ENCODE measurements at regions not wholly inside any gene's neighbourhood (a gene's known extent, or its start where the extent isn't known, plus 50 kb on each side); places are given as distances from the start of the nearest gene placed in this dataset.
A peak's percentile ranks its signal among the peaks of the same experiment; 100 is the strongest.

DNA sequence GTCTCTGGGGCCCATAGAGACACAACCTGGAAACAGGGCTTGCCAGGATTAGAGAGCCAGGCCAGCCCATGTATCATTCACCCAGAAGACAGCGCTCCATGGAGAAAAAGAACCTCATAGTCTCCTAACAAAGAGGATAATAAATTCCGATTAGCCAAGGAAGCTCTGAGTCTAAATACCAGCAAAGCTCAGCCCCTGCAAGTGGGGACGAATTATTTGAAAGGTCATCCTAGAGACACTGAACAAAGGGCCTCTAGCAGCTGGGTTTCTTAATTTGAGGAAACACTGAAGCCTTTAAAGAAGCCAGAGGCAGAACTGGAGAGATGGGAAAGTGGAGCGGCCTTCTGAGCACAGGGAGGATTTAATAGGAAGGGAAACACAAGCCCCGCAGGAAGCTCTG is 287.1 kb upstream of the ZNF462 start:
- no peak for DNase-seq

DNA sequence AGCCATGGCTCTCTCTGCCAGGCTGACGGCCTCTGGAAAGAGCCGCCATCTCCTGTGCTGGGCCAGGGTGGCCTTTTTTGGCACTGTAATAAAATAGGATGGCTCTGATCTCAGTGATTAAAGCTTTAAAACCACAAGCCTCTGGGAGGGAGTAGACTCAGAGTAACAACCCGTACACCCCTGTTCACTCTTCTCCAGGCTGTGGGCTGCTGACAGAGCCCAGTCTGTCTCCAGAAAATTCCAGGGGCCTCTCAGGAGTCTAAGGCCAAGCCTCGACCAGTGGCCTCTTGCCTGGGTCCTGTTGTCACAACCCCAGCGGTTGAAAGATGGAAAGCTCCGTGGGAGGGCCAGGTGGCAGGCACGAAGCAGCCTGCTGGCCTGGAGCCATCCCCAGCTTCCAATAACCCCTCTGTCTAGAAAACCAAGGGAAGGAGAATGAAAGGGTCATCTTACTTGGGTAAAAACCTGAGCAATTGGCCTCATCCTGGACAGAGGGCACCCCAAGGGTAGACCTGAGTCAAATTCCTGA is 286.7 kb upstream of the ZNF462 start:
- DNase-seq, result no peak

DNA sequence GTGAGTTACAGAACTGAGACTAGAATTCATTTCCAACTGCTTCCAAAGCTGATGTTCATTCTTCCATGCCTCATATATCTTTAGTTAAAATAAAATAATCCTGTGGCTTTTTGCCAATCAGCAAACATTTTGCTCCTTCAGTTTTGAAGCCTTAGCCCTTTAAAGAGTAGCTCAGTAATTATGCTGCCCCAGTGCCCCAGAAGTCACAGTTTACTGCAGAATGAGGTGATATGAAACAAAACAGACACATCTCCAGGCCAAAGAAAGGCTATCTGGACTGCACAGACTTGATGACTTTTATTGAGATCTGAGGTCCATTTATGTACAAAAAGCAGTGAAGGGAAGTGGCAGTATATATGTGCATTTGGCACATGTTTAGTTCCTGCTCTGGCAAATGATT is 285.8 kb upstream of the ZNF462 start:
- DNase-seq, result no peak

DNA sequence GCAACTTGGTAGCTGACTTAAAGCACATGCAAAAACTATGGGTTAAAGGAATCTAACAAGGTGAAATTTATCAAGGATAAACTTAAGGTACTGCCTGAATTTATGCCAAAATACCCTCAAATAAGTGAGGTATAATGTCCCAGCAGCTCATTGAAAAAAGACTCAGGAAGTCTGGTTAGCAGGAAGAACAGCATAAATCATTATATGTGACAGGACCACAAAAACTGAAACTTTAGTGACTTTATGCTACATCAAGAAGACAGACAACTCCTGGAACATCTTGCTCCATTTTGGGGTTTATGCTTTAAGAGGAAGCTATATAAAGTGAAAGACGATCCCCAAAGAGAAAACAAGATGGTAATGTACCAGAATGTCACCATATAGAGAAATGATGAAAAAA is 282.4 kb upstream of the ZNF462 start:
- DNase-seq, result no peak

DNA sequence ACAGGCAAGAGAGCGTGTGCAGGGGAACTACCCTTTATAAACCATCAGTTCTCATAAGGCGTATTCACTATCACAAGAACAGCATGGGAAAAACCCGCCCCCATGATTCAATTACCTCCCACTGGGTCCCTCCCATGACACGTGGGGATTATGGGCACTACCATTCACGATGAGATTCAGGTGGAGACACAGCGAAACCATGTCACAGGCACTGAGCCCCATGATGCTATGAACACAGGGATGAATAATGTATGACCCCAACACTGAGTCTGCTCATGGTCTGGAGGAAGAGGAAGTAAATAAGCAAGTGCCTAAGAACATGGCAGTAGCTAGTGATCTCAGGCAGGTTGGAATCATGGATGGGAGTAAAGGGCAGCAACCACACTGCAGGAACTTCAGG is 281.0 kb upstream of the ZNF462 start:
- DNase-seq, result no peak

DNA sequence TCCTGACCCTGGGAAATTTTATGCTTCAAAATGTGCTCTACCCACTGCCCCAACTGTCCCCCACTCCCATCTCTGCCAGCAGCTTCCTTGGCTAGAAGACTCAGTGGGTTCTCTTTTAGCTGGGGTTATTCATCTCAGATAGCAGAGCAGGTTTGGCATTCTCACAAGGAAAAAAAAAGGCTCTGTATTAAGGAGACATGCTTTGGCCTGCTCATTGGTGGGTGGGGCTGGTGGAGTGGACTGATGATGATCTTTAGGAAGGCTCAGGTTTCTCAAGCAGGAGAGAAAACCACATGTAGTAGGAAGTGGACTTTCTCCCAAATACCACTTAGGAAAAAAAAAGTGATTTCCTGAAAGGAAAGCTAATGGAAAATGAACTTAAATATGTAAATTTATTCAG is 279.2 kb upstream of the ZNF462 start:
- no peak for DNase-seq

DNA sequence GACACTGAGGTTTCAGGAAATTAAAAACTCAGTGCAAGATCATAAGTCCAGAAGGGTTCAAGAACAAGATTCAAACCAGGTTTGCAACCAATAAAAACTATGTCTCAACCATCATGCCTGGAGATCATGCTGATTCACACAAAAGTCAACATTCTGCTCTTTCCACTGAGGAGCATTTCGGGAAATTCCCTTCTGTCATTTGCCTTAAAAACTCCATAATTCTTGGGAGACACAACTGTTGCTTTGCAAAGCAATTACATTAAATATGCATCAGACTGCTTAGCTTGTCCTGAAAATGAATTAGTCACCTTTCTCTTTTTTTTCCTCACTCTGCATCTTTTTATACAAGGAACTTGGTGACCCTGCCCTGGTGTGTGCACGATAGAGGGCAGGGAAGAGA is 275.9 kb upstream of the ZNF462 start:
- DNase-seq, result no peak

DNA sequence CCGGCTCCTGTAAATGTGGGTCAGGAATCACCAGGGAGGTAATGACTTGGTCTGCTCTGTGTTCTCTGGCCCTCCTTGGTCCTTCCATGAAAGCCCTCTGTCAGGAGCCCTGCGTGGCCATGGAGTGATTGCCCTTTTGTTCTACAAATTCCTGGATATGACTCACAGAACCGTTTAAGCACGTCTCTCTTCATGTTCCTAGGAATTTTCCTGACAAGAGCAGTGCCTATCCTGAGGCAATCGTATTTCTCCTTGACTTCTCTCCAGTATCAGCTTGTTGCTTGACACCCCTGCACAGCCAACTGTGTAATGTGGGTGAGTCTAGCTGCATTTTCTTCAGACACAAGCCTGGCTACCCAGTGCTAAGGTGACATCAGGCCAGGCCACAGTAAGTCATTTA is 274.3 kb upstream of the ZNF462 start:
- DNase-seq, result no peak

DNA sequence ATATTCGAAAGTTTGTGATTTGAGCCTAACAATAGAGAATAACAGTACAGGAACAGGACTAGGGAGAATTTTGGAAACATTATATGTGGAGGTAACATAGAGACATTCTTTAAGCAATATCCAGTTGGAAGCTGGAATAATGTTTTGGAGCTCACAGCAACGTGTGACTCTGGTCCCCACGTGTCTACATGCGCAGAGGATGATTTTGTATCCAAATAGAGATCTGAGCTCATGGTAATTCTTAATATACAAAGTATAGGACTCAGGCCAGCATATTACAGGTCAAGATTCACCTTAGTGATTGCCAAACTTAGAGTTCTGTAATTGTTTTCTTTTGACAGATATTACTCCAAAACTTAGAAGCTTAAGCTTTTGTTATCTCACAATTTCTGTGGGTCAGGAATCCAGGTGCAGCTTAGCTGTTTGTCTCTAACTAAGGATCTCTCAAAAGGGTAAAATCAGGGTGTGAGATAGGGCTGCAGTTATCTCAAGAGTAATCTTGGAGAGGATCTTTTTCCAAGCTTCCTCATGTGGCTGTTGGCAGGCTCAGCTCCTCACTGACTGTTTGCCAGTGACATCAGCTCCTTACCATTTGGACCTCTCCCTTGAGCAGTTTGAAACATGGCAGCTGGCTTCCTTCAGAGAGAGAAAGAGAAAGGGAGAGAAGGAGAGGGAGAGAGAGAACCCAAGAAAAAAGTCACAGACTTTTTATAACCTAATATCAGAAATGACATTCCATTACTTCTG is 272.0 kb upstream of the ZNF462 start:
- no peak for DNase-seq

DNA sequence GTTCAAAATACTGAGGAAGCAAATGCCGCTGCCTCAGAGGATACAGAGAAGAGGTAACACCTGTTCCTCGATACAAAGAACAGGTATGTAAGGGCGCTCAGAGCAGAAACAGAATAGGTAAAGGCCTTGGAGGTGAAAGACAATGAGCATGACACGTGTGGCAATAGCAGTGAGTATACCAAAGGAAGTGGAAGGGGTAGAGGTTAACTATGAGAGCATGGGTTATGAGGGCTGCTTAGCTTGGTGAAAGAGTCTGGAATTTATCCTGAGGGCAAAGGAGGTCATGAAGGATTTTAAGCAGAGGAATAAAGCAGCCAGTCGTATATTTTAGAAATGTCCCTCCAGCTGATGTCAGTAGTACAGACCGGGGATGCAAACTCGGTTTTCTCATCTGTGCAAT is 269.8 kb upstream of the ZNF462 start:
- no peak for DNase-seq

DNA sequence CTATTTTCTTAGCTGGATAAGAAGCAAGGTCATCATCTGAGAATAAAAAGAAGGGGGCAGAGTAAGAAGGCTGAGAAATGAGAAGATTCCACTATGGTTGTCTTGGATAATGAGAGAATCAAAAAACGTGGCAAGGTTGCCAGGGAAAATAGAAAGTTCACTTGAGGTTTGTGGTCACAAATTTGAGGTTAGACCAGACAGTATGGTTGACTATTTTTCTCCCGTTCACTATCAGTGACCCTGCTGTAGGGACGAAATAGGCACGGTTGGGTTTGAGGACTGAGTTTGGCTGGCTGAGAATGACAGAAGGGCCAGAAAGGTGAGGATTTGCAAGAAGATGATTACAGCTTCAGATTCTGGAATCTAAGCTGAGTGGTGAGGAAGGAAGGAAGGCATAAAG is 266.0 kb upstream of the ZNF462 start:
- DNase-seq, result no peak

DNA sequence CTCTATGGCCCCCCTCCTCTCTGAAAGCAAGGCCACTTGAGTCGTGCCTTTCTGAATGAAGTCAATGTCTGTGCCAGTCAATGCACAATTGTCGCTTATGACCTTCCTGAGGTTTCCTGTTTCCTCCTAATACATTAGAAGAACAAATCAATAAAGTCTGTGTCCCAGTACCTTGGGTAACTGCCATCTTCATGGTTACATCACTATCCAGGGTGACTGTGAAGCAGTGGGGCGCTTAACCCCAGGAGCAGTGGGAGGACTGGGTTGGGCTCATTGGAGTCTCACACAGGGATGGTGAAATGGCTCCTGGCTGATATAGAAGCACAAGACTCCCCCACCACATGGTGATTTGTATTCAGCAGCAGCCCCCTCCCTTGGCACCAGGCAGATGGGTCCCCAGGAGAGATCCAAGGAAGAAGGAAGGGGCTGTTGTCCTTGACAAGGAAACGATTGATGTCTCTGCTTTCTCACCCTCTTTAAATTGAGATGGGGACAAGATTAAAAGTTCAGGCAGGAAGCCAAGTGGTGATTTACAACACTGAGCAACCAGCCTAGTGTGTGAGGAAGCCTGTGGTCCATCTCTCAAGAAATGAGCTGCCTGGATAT is 261.9 kb upstream of the ZNF462 start:
- DNase-seq, result no peak

DNA sequence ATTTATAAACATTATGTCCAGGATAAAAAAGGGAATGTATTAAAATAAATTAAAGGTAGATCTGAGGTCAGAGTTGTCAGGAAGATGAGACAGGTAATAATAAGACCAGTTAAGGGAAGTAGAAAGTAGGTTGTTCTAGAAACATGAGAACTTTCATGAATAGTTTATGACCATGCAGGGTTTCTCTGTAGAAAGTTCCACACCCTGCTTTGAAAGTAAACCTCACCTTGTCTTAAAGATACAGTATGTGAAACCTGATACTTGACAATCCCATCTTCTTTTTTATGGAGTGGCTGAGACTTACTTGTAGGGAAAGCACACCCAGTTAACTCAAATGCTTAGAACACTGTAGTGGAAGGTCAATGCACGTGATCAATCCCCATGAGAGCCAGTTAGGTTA is 260.6 kb upstream of the ZNF462 start:
- DNase-seq, result no peak

DNA sequence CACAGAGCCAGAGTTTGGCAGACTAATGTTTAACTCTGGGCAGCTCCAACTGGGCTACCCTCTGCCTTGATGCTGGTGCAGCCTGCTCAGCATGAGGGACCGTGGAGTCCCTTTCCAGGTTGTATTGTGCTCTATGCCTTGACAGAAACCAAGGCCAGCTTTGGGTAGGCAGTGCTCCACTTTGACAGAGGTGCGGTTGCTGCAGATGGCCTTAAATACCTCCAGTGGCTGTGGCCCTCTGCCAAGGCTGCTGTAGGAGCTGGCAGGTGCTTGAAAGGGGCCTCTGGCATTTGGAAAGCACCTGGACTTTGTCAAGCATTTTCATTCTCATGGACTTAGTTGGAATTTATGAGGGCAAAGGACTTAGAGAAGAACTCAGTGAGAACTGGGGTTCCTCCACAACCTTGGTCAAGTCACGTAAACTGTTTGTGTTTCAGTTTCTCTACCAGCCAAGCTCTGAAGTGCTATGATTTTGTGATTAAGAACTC is 249.7 kb upstream of the ZNF462 start:
- DNase-seq, result no peak

DNA sequence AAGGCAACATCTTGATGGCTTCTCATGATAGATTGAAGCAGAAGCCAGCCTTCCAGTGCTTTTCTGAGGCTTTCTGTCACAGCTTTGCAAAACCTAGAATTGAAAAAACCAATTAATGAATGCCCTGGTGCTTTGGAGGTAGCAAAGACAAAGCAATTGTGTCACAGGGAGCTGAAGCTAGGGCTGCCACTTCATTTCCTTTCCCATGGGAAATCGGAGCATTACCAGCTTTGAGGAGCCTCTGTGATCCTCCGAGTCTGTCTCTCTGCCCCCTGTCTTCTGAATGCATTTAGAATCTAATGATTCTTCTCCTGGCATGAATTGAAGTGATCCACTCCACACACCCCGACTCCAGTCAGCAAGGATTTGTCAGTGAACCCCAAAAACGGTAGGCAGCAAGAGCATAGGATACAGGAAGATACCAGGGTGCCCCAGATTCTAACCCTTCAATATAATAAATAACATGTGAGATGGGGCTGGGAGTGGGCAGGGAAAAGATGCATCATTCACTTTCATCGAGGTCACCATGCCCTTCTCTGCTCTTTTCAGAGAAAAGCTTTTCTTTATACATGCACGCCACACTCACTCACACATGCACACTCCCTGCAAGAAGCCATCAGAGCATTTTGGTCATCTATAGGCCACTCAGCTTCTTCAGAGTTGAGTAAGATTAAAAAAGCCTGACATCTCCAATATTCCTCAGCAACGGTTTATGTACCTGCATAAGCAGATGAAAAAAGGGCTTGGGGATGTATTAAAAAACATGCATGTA is 247.7 kb upstream of the ZNF462 start:
- DNase-seq, result no peak

DNA sequence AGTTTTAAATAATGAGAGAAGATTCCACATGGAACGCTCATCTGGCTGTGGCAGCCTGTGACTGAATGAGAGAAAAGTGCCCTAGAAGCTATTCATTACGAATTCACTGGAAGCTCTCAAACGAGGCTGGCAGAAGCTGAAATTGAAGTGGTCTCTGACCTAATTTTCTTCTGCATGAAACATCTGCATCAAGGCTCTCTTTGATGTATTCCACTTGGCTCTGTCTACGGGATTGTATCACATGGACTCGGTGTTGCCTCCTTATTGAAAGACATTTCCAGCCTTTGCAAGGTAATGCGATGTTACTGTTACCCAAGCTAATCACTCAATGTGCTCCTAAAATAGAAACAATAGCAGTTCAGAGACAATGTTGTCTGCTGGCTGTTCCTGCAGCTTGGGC is 246.9 kb upstream of the ZNF462 start:
- no peak for DNase-seq

DNA sequence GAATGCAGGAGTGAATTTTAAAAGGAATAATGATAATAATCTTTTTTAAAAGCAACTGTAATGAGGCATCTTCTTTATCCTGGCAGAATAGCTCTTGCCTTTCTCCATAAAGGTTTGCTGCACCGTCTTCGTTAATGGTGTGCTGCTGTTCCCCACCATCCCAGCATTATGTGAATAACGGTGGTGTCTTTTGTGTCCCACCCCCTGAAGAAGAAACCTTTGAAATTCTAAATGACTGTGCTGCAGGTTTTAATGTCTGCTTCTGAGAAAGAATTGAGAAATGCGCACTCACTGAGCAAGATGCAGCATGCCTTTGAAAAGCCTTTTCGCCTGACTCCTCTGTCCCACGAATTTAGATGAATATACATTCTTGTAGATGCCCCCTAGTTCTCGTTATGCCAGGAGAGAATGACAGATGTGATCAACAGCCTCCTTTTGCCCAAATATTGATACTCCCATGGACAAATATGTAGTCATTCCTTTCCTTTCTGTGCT is 246.1 kb upstream of the ZNF462 start:
- DNase-seq, result no peak

DNA sequence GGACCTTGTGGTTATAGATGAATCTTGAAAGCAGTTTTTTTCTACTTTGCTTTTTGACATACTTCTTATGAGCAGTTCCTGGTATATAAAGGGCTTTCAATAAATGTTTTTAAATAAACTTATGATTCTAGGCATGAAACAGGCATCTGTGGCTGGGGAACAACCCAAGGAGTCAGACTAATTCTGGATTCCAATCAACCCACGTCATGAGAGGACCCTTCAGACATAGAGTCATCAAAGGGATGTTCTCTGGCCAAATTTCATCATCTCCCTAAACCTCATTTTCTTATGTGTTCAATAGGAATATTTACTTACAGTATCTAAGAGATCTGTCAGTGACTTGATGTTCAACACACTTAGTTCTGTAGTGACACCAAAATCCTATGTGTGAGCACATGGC is 243.8 kb upstream of the ZNF462 start:
- DNase-seq, result no peak

DNA sequence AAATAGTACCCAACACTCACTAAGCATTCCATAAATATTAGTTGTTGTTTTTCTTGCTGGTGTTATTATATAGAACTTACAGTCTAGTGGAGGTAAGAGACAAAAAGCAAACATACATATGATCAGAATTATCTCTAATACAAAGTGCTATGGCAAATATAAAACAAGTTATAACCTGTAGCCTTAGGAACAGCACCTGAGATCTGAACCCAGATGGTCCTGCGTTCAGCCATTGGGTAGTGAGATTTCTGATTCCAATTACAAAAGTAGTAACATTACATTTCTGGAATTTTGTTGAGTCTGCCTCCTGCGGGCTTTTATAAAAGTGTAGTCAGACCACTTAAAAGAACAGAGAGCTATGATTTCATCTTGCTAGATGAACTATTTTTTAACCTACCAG is 242.9 kb upstream of the ZNF462 start:
- DNase-seq, result no peak

DNA sequence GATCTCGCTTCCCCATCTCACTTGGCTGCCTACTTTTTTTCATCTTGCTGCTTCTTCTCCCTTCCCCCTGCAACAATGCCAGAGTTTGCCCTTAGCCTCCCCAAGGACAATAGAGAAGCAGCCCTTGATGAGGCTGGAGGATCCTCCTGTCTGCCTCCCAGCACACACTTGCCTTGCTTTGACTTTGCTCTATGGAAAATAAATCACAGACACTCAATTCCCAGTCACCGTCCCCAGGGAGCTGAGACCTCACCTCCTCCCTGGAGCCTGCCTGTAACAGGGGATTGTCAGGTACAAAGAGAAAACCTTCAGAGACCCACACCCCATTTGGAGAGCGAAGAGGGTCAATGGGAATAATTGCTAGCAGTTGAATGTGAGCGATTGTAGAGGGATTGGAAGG is 242.1 kb upstream of the ZNF462 start:
- no peak for DNase-seq

DNA sequence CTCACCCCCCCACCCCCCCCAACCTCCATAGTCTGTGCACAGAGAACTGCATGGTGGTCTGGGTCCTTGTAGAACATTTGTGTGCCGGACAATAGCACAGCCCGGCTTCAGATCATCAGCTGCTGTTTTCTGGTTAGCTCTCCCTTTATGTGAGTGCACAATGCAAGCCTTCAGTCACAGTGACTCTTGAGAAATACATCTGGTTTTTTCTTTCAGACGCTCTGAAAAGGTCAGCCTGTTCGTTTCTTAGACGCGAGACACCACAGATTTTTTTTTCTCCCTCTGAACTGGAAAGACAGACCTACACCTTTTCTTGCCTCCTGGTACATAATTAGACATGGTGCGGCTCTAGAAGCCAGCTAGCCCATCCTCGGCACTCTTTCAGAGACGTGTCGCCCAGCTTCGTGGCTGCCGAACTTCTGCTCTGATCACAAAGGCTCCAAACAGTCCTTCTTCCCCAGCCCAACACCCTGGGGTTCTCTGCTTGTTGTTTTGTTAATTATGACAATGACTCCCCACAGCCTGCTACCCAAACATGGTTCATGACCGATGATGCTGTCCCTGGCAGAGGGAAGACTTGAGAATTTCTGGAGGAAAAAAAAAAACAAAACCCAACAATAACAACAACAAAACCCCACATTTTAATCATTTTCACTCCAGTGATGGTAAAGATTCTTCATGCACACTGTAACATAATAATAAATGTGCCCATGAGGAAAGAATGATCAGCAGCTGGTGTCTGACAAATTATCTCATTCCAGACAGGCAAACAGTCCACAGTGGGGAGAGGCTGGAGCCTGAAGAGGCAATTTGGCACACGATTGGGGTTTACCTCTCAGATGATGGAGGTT is 241.4 kb upstream of the ZNF462 start:
- DNase-seq, result no peak

DNA sequence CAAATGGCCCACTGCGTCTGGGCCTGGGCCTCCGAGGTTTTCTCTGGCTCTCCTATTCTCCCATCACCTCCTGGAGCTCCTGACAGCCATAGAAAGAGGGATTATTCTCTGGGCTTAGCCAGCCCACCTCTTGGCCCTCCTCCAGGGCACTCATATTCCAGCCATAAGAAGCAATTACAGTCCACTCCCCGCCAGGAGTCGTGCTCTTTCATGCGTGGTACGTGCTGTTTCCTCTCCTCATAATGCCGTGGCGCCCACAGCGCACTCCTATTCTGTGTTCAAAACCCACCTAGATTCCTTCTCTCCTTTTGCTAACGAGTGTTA is 240.8 kb upstream of the ZNF462 start:
- peak; percentile 50 for DNase-seq

DNA sequence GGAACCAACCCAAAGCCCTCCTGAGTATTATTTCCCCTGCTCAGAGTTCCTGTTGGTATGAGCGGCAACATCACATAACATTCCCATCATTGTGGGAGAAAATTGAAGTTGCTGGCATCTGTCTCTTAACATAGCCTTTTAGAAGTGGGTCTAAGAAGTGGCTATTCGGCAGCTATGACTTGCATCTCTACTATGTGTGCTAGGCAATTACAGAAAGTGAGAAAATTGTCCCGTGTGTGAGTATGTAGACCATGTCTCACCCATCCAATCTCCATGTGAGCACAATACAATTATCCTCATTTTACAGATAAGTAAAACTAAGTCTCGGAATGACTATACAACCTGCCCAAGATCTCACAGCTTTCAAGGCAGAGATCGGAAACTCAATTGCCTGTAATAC is 239.4 kb upstream of the ZNF462 start:
- no peak for DNase-seq

Data from NCI-H748 treated with DMSO at 0.1 percent for 48 hours (cell line).